ENCODE measurements at regions not wholly inside any gene's neighbourhood (a gene's known extent, or its start where the extent isn't known, plus 50 kb on each side); places are given as distances from the start of the nearest gene placed in this dataset.
"Not testable (repeated sequence)": the region's sequence is repeated elsewhere in the genome, so short reads cannot be mapped to it uniquely, and the experiment has no call there.

- H3K27me3 Mint-ChIP-seq; POLR2A ChIA-PET; H3K27ac Mint-ChIP-seq; H3K4me3 Mint-ChIP-seq; DNase-seq; H3K4me1 Mint-ChIP-seq; H3K9me3 Mint-ChIP-seq; H3K36me3 Mint-ChIP-seq (ENCODE audit: low read depth): not testable (repeated sequence)
- CTCF ChIA-PET = interaction anchor here (0.6 kb wide), 1 partner anchor 152 kb away, joined by 5 read pairs; no protein-coding TSS in a partner anchor
Measured at GRCh38 chr22:35487623-35488022, 53.0 kb upstream of the RASD2 start.

GRCh38 chr22:35488513-35488912 lies 52.1 kb upstream of the RASD2 start:
- ChIA-PET CTCF (no interaction called here), POLR2A (no interaction called here)
- Mint-ChIP-seq H3K27me3 (peaks cover under 1% of the 10 kb centered on the region), H3K27ac (no peak overlapping the region), H3K9me3 (no peaks in the 10 kb centered on the region), H3K4me3 (no peak overlapping the region), H3K4me1 (no peaks in the 10 kb centered on the region), H3K36me3 (ENCODE audit: low read depth) (no peaks in the 10 kb centered on the region)
- no peak for DNase-seq

GRCh38 chr22:35489239-35489638 lies 51.4 kb upstream of the RASD2 start:
- no peak overlapping the region for H3K27ac Mint-ChIP-seq
- no peak overlapping the region for H3K4me3 Mint-ChIP-seq
- H3K36me3 Mint-ChIP-seq (ENCODE audit: low read depth) = no peaks in the 10 kb centered on the region
- DNase-seq = no peak
- ChIA-PET POLR2A (no interaction called here), CTCF (no interaction called here)
- peaks cover 5% of the 10 kb centered on the region for H3K27me3 Mint-ChIP-seq
- H3K9me3 Mint-ChIP-seq = no peaks in the 10 kb centered on the region
- no peaks in the 10 kb centered on the region for H3K4me1 Mint-ChIP-seq

All from activated CD4-positive, alpha-beta T cell treated with anti-CD3 and anti-CD28 coated beads, Interleukin-2, amount 10 ng/mL, durations not matched to agents 7 days and 5 days (primary cell).